ENCODE measurements at regions not wholly inside any gene's neighbourhood (a gene's known extent, or its start where the extent isn't known, plus 50 kb on each side); places are given as distances from the start of the nearest gene placed in this dataset.

DNA sequence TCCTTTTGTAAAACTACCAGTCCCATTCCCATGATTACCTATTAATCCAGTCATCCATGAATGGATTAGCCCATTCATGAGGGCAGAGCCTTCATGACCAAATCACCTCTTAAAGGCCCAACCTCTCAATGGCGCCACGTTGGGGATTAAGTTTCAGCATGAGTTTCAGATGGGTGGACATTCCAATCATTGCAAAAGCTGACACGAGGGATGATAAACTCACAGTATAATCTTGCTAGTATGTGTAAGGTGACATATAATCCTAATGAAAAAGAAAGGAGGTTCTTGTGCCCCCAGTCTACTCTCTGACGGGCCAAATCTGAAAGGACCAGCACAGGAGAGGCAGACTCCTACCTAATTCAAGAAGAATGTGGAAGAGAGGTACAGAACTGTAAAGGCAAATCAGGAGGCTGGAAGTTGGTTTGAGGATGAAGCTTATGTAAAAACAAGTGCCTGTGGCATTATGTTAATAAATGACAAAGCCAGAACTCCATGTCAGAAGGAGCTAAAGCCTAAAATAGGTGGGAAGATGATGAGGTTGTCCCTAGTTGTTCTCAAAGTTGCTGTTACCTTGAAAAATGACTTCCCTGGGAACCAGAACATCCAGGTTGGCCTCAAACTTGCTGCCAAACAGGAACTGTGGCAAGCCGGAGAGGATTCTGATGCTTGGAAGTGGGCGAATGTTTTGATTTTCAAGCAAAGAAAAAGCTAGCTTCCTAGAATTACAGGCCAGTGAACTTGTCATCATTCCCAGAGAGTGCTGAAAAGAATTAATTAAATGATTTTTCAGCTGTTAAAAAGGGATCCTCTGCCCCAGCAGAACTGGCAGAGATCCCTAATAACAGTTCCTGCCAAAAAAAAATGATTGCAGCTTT lies 106.5 kb upstream of the TIAM2 start:
- Histone ChIP-seq H3K27me3 (ENCODE audit: control insufficient read depth, insufficient read depth, low read length) (no peaks in the 10 kb centered on the region), H3K4me3 (ENCODE audit: low read depth, low read length) (no peak overlapping the region), H3K36me3 (ENCODE audit: control insufficient read depth, insufficient read depth, low read length) (no peaks in the 10 kb centered on the region)
- ChIA-PET POLR2A (no interaction called here), CTCF (interaction anchor here (1.3 to 1.7 kb wide), 2 partner anchors 13 to 19 kb away, joined by 3 read pairs; no protein-coding TSS in a partner anchor)
- no peak for DNase-seq (ENCODE audit: low read depth)
- TF ChIP-seq, protein P1, sequence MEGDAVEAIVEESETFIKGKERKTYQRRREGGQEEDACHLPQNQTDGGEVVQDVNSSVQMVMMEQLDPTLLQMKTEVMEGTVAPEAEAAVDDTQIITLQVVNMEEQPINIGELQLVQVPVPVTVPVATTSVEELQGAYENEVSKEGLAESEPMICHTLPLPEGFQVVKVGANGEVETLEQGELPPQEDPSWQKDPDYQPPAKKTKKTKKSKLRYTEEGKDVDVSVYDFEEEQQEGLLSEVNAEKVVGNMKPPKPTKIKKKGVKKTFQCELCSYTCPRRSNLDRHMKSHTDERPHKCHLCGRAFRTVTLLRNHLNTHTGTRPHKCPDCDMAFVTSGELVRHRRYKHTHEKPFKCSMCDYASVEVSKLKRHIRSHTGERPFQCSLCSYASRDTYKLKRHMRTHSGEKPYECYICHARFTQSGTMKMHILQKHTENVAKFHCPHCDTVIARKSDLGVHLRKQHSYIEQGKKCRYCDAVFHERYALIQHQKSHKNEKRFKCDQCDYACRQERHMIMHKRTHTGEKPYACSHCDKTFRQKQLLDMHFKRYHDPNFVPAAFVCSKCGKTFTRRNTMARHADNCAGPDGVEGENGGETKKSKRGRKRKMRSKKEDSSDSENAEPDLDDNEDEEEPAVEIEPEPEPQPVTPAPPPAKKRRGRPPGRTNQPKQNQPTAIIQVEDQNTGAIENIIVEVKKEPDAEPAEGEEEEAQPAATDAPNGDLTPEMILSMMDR (IDR thresholded peaks at IDR 0.05; ENCODE audit: insufficient read depth, low read depth, low read length), result no peak

DNA sequence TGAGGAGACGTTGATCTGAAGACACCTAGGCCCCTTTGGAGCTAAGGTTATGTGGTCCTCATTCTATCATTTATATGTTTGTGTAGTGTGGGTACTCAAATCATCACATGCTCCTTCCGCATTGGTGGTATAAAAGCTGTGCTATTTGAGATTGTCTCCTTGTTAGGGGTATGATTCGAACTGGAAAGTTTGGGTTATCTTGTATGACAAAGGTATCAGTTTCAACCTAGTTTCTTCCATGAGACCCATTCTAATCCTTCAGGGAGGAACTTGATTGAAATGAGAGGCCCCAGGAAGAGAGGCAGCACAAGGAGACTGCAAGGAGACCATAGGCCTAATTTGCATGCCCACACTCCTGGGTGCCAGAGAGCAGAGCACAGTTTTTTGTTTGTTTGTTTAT lies 104.2 kb upstream of the TIAM2 start:
- TF ChIP-seq, protein P1 (IDR thresholded peaks at IDR 0.05; ENCODE audit: insufficient read depth, low read depth, low read length), result no peak
- no peak overlapping the region for H3K4me3 ChIP-seq (ENCODE audit: low read depth, low read length)
- no peak for DNase-seq (ENCODE audit: low read depth)
- no peaks in the 10 kb centered on the region for H3K27me3 ChIP-seq (ENCODE audit: control insufficient read depth, insufficient read depth, low read length)
- no peaks in the 10 kb centered on the region for H3K36me3 ChIP-seq (ENCODE audit: control insufficient read depth, insufficient read depth, low read length)
- CTCF ChIA-PET, result interaction anchor here (1.2 to 1.5 kb wide), 4 partner anchors 23 to 356 kb away, joined by 3 to 6 read pairs (median 3); no protein-coding TSS in a partner anchor
- POLR2A ChIA-PET, result interaction anchor here (0.5 kb wide), 1 partner anchor 424 kb away, joined by 4 read pairs; no protein-coding TSS in a partner anchor

DNA sequence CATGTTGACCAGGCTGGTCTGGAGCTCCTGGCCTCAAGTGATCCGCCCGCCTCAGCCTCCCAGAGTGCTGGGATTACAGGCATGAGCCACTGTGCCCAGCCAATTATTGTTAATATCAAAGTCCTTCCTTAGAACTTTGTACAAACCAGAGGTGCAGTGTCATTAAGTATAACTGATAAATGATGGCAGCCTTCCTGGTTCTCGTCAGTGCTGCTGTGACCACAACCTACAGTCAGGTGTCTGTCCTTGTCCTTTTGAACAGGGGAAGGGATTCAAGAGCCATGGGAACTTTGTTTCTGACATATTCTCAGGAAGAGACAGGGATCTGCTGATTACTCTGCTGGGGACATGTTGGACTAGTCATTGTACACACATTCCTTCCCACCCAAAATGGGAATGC lies 103.2 kb upstream of the TIAM2 start:
- Histone ChIP-seq H3K27me3 (ENCODE audit: control insufficient read depth, insufficient read depth, low read length) (no peaks in the 10 kb centered on the region), H3K36me3 (ENCODE audit: control insufficient read depth, insufficient read depth, low read length) (no peaks in the 10 kb centered on the region), H3K4me3 (ENCODE audit: low read depth, low read length) (no peak overlapping the region)
- CTCF ChIA-PET, result interaction anchor here (1.2 kb wide), 1 partner anchor 216 kb away, joined by 3 read pairs; no protein-coding TSS in a partner anchor
- POLR2A ChIA-PET, result no interaction called here
- no peak for DNase-seq (ENCODE audit: low read depth)
- TF ChIP-seq, protein P1 (IDR thresholded peaks at IDR 0.05; ENCODE audit: insufficient read depth, low read depth, low read length), result no peak

DNA sequence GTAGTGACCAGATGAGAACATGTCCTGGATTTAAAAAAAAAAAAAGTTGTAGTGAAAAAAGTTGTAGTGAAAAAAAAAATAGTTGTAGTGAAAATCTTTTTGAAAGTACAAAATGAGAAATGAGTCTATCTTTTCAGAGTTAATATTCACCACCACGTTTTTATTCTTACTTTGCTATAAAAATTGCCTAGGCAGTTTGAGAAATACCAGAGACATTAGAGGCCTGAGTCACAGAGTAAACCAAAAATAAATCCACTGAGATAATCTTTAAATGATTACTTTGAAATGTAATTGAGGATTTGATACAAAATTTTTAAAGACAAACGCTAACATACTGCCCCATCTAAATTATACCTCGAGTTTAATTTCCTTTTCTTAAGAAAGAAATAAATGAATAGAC lies 101.2 kb upstream of the TIAM2 start:
- no peak for DNase-seq (ENCODE audit: low read depth)
- POLR2A ChIA-PET, result no interaction called here
- H3K36me3 ChIP-seq (ENCODE audit: control insufficient read depth, insufficient read depth, low read length), result no peaks in the 10 kb centered on the region
- H3K27me3 ChIP-seq (ENCODE audit: control insufficient read depth, insufficient read depth, low read length), result no peaks in the 10 kb centered on the region
- TF ChIP-seq, protein P1 (IDR thresholded peaks at IDR 0.05; ENCODE audit: insufficient read depth, low read depth, low read length), result no peak
- CTCF ChIA-PET, result no interaction called here
- H3K4me3 ChIP-seq (ENCODE audit: low read depth, low read length), result no peak overlapping the region

DNA sequence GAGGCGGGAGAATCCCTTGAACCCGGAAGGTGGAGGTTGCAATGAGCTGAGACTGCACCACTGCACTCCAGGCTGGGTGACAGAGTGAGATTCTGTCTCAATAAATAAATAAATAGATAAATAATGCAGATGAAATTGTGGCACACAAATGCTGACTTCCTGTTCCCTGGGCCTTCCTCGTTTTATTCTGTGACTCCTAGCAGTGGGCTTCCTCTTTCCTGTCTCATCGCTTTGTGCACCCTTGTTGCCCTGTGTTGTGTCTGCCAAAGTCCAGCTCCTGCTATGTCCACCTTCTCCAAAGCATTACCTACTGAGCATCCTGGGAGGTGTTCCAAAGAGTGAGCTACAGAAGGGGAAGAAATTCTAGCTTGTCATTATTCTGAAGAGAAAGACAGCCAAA lies 100.2 kb upstream of the TIAM2 start:
- Histone ChIP-seq H3K4me3 (ENCODE audit: low read depth, low read length) (no peak overlapping the region), H3K27me3 (ENCODE audit: control insufficient read depth, insufficient read depth, low read length) (no peaks in the 10 kb centered on the region), H3K36me3 (ENCODE audit: control insufficient read depth, insufficient read depth, low read length) (no peaks in the 10 kb centered on the region)
- CTCF ChIA-PET, result interaction anchor here (1.1 kb wide), 1 partner anchor 33 kb away, joined by 3 read pairs; no protein-coding TSS in a partner anchor
- TF ChIP-seq, protein P1 (IDR thresholded peaks at IDR 0.05; ENCODE audit: insufficient read depth, low read depth, low read length), result no peak
- no peak for DNase-seq (ENCODE audit: low read depth)
- POLR2A ChIA-PET, result no interaction called here

All from BJ (cell line).